HFF-Myc (cell line): ENCODE measurements at regions not wholly inside any gene's neighbourhood (a gene's known extent, or its start where the extent isn't known, plus 50 kb on each side); places are given as distances from the start of the nearest gene placed in this dataset.

Experiments used
- DNase-seq: peaks from one replicate; pipeline ENCODE4 v3.0.0-alpha.2; 2011; ENCODE audit warnings: low read depth; ENCODE audit errors: extremely low read depth
- H3K4me3 ChIP-seq: replicated peaks from 2 replicates; pipeline ENCODE4 v1.5.1; 2011; ENCODE audit warnings: low read depth, mild to moderate bottlenecking, control low read depth, low read length
- TF ChIP-seq, protein P1 (sequence below): IDR thresholded peaks from 2 replicates; pipeline ENCODE4 v1.5.1; 2012; ENCODE audit warnings: mild to moderate bottlenecking, low read depth, low read length, control low read depth; ENCODE audit errors: missing control alignments

DNA sequence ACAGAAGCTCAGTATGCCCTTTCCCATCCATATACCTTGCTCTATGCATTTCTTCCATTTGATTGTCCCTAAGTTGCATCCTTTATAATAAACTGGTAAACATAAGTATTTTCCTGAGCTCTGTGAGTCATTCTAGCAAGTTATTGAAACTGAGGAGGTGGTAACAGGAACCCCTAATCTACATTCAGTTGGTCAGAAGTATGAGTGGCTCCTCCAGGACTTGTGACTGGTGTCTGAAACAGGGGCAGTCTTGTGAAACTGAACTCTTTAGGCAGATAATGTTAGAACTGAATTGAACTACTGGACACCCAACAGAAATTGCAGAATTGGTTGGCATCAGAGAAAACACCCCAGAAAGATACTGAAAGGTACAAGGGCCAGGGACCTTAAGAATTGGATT is 133.1 kb upstream of the POU5F2 start:
- DNase-seq = no peak
- TF ChIP-seq, protein P1, sequence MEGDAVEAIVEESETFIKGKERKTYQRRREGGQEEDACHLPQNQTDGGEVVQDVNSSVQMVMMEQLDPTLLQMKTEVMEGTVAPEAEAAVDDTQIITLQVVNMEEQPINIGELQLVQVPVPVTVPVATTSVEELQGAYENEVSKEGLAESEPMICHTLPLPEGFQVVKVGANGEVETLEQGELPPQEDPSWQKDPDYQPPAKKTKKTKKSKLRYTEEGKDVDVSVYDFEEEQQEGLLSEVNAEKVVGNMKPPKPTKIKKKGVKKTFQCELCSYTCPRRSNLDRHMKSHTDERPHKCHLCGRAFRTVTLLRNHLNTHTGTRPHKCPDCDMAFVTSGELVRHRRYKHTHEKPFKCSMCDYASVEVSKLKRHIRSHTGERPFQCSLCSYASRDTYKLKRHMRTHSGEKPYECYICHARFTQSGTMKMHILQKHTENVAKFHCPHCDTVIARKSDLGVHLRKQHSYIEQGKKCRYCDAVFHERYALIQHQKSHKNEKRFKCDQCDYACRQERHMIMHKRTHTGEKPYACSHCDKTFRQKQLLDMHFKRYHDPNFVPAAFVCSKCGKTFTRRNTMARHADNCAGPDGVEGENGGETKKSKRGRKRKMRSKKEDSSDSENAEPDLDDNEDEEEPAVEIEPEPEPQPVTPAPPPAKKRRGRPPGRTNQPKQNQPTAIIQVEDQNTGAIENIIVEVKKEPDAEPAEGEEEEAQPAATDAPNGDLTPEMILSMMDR = no peak

DNA sequence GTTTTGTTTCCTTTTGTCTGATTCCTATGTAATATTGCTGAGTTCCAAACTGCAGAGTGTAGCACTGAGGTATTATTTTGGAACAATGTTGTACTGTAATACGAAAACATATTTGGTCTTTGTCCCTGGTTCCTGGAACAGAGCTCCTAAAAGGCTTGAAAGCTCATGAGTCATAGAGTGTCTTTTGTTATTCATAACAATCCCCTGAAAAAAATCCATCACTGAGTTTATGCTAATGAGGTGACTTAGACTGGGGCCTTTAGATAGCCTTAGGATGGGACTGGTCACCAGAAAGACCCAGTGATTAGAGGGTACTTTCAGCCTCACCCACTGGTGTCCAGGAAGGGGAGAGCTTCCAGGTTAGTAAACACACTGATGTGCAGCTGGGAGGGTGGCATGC is 132.7 kb upstream of the POU5F2 start:
- no peak overlapping the region for H3K4me3 ChIP-seq
- TF ChIP-seq, protein P1 = no peak
- DNase-seq = no peak

More for the DNA sequence above, 133.1 kb upstream of the POU5F2 start:
- H3K4me3 ChIP-seq = no peak overlapping the region

DNA sequence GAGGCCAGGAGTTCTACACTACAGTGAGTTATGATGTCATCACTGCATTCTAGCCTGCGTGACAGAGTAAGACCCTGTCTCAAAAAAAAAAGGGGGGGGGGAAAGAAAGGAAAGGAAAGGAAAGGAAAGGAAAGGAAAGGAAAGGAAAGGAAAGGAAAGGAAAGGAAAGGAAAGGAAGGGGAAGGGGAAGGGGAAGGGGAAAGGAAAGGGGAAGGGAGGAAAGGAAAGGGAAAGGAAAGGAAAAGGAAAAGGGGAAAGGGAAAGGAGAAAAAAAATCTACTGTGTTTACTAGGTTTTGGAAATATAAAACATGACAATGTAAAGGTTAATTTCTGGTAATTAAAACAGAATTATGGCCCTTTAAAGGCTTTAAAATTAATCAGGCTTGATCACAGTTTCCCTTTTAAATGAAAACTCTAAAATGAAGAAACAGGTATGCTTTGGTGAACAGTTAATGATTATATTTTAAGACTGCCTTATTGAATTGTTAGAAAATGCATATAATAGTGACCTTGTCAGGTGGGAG is 131.9 kb upstream of the POU5F2 start:
- DNase-seq = no peak
- no peak overlapping the region for H3K4me3 ChIP-seq
- TF ChIP-seq, protein P1 = no peak

DNA sequence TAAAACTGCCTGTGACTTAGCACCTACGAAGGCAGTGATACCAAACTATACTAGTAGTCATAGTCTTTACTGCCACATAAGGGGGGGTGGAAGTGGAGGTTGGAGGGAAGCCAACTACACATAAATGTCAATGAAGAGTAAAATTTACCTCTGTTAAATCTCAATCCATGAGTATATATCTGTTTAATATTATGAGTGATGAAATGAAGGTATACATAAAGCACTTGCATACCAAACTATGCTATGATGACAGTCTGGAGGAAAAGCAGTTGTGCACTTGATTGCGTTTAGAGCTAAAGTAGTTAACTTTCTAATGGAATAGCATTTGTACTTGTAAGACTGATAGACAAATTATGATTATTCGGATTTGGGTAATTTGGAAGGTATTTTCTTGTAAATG is 129.2 kb upstream of the POU5F2 start:
- no peak for DNase-seq
- TF ChIP-seq, protein P1 = no peak
- H3K4me3 ChIP-seq = no peak overlapping the region

DNA sequence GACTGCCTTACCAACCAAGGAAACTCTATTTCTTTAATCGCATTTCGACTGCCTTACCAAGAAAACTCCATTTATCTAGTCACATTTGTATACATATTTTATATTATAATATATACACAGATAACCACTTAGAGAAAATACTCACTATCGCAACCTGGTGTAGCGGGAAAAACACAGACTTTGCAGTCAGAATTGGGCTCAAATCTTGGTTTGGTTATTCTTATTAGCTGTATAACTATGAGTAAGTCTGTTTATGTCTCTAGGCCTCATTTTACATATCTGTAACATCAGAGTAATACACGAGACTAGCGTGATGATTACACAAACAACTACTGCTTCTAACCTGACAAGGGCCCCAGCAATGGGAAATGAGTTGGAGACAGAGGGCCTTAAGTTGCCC is 127.5 kb upstream of the POU5F2 start:
- TF ChIP-seq, protein P1 = no peak
- H3K4me3 ChIP-seq = no peak overlapping the region
- no peak for DNase-seq

DNA sequence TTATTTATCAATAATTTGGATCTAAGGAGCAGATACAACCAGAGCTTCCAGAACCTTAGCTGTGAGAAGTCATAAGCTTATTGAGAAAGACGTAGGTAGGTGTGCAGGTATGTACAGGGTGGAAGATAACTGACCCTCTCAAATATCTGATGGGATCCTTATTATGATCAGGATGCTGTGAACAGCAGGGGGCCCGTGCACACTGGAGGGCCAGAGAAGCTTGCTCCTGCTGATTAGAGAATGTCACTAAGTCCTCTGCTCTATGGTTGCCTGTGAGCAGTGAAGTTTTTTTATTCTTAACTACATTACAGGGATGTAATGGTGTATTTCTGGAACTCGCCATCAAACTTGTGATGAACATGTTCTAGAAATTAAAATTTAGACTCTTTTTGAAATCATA is 108.9 kb upstream of the POU5F2 start:
- TF ChIP-seq, protein P1 = no peak
- DNase-seq = no peak
- no peak overlapping the region for H3K4me3 ChIP-seq

DNA sequence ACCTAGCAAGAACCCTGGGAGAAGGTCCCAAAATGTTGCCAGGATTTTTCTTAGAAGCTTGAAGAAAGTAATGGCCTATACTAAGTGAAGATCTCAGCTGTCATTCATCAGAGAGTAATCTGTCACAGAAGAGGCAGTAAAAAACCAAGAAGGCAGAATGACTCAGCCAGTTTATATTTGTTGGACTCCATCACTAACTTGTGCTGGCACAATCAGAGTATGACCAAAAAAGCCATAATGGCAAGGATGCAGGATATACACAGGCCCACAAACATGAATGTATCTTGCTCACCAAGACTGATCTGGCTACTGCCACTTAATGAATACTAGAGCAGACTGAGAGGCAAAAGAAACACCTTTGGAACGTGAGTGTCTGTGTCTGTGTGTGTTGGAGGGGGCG is 104.0 kb upstream of the POU5F2 start:
- H3K4me3 ChIP-seq = no peak overlapping the region
- no peak for DNase-seq
- TF ChIP-seq, protein P1 = no peak
